ENCODE measurements at regions not wholly inside any gene's neighbourhood (a gene's known extent, or its start where the extent isn't known, plus 50 kb on each side); places are given as distances from the start of the nearest gene placed in this dataset.

- TF ChIP-seq ZNF513 (CRISPR knock-in tag; conservative IDR thresholded peaks at IDR 0.05) (no peak), HCFC1 (IDR thresholded peaks at IDR 0.05; ENCODE audit: low read depth, low read length) (no peak), FOXA3 (CRISPR knock-in tag; IDR thresholded peaks at IDR 0.05) (no peak), CTCF (CRISPR knock-in tag; IDR thresholded peaks at IDR 0.05) (no peak)
Observed at GRCh38 chr1:55279627-55280026, 64.5 kb upstream of the USP24 start.
